Effector CD4-positive, alpha-beta T cell (primary cell): ENCODE measurements at regions not wholly inside any gene's neighbourhood (a gene's known extent, or its start where the extent isn't known, plus 50 kb on each side); places are given as distances from the start of the nearest gene placed in this dataset.

Source experiments
- DNase-seq: peaks from one replicate; pipeline ENCODE4 v3.0.0-alpha.2; 2020

GRCh38 chr20:21033817-21034216 lies 72.3 kb downstream of the LINC00237 start:
- no peak for DNase-seq

DNA sequence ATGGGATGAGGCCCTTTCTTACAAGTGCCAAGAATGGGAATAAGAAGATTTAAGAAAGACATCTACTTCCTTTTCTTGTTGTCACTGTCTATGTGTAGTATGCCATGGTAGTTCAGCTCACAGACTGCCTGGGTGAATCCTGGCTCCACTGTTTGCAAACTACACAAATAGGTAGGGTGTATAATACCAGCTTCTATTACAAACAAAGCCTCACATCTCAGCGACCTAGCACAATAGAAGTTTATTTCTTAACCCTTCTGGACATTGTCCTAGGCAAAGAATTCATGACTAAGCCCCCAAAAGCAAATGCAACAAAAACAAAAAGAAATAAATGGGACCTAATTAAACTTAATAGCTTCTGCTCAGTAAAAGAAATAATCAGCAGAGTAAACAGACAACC lies 74.5 kb downstream of the LINC00237 start:
- no peak for DNase-seq

- DNase-seq: no peak
These were observed 76.8 kb downstream of the LINC00237 start for GRCh38 chr20:21029341-21029740.

DNA sequence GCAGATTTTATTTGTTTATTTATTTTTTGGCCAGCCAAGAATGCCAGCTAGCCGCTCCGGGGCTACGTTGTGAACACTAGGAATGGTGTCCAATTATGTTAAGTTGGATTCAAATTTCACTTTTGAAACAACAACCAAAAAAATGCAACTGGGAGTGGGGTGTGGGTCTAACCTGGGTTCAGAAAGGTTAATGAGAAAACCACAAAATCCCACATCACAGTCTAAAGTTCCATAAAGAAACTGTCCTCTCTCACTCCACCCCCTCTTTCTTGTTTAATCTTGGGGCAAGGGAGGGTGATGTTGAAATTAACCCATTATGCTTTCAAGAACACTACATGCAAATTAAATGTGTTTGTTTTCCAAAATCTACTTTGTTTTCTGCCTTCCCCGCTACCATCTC lies 77.2 kb downstream of the LINC00237 start:
- DNase-seq: no peak

- no peak for DNase-seq
These were observed 77.7 kb downstream of the LINC00237 start for GRCh38 chr20:21028436-21028835.

DNA sequence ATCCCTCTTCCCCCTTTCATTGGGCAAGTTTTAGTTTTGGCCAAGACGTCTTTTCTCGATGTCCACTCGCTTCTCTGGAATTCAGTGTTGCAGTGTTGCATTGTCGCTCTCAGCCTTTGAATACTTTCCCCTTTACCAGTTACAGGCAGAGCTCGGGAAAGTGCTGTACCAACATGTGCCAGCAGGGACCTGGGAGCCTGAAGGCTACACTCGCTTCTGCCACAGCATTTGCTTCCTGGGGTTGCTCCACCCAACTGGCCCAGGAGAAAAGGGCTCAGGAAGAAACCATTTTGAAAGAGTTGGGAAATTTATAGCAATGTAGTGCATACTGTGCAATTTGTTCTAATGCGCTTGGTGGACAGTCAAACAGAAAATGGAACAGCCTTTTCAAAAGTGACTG lies 78.6 kb downstream of the LINC00237 start:
- DNase-seq: no peak

DNA sequence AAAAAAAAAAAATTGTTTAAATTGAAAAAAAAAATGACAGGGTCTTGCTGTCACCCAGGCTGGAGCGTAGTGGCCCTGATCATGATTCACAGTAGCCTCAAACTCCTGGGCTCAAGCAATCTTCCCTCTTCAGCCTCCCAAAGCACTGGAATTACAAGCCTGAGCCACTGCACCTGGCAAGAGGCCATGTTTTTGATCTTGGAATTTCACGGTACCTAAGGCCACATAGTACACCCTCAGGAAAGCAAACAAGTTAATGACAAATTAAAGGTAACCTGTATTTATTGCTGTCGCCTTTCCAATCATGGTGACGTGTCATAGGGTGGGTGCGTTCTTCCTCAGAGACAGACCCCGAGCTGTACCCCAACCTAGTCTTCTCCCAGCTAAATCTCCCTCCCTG lies 79.2 kb downstream of the LINC00237 start:
- no peak for DNase-seq

GRCh38 chr20:21024420-21024819 lies 81.7 kb downstream of the LINC00237 start:
- no peak for DNase-seq

DNA sequence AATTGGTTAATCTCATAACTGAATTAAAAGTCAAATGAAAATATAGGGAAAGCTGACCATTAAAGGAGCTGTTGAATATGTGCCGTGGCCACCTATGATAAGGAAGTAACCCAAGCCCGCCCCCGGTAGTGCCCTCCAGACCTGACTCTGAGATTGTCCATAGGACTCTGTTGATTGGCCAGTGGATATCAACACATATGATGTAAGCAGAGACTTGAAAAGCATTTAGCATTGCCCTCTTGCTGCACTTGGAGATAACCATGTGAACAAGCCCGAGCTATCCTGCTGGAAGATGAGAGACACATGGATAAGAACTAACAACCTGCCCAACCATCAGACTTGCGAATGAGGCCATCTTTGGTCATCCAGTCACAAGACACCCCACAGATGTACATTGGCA lies 83.2 kb downstream of the LINC00237 start:
- DNase-seq: no peak

- no peak for DNase-seq
These were observed 84.7 kb downstream of the LINC00237 start for GRCh38 chr20:21021472-21021790.

GRCh38 chr20:21020659-21021471 lies 85.3 kb downstream of the LINC00237 start:
- no peak for DNase-seq

- no peak for DNase-seq
These were observed 86.1 kb downstream of the LINC00237 start for GRCh38 chr20:21019814-21020658.

GRCh38 chr20:21019468-21019813 lies 86.7 kb downstream of the LINC00237 start:
- DNase-seq: no peak

- DNase-seq: no peak
These were observed 87.6 kb downstream of the LINC00237 start for GRCh38 chr20:21018576-21018975.

GRCh38 chr20:21017528-21018085 lies 88.6 kb downstream of the LINC00237 start:
- no peak for DNase-seq

- no peak for DNase-seq
These were observed 89.4 kb downstream of the LINC00237 start for GRCh38 chr20:21016751-21017150.

DNA sequence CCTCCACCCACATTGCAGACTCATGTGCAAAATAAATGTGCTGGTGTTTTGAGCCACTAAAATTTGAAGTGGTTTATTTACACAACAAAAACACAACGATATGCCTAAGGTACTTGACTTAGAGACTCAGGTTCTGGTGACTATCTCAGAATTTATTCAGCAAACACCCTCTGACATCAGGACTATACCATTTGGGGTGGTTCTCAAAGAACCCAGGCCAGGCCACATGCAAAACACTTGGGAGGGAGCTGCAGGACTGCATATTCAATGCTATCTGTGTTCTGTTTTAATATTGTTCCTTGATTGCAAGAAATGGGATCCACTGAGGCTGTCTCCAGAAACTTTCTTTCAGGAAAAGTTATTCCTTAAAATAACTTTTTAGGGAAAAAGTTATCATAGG lies 91.6 kb downstream of the LINC00237 start:
- DNase-seq: no peak

DNA sequence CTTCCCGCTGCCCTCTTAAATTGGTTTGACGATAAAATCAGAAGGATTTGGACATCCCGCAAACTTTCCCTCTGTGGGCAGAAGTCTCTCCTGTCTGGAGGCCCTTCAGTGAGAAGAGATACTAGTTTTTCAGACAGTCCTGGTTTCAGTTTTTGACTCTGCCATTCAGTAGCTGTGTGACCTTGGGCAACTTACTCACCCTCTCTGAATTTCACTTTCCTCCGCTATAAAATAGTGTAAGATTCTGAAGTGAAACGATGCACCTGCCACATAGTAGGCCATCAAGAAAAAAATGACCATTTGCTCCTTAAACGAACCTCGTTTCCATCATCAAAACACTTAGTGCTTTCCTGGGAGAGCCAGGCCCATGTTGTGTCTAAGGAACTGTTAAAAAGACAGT lies 97.2 kb downstream of the LINC00237 start:
- no peak for DNase-seq

DNA sequence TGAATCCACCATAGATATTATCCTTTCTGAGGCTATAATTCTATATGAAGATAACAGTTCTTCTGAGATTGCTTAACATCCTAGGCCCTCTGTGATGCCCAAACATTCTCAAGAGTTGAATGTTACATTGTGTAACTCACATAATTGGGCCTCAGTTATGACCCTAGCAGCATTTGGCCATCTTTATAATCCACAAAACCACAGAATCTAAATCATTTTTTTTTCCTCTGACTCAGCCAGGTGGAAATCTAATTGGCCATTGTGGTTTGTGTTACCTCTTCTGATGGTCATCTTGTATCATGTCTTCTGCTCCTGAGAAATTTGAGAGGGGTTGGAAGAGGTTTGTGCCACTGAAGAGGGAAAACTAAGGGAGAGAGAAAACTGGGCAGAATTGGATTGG lies 99.5 kb downstream of the LINC00237 start:
- DNase-seq: no peak

DNA sequence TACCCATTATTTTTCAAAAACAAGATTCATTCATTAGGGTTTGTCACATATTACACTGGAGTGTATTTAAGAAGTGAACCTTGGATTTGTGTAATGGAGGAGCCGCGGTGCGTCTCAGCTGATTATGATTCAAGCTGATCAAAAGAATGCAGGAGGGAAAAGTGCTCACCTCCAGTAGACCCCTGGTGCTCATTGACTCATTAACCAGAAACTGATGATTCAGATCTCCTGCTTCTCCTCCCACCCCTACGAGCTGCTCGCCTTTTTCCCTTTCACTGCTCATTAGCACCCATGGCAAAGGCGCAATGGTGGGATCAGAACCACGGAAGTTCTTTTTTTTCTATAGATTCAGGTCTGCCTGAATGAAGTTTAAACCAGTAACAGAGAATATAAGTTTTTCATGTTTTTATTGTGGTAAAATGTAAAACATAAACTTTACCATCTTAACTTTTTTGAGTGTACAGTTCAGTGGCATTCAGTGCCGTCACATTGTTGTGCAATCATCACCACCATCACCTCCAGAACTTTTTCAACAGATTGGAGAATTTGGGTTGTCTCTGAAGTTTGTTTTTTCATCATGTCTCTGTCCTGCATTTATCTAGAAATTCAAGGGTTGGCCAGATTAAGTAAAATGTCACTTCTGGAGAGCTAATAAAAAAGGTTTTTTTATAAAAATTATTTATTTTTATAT lies 101.6 kb downstream of the LINC00237 start:
- no peak for DNase-seq

GRCh38 chr20:21003902-21004301 lies 102.3 kb downstream of the LINC00237 start:
- no peak for DNase-seq

DNA sequence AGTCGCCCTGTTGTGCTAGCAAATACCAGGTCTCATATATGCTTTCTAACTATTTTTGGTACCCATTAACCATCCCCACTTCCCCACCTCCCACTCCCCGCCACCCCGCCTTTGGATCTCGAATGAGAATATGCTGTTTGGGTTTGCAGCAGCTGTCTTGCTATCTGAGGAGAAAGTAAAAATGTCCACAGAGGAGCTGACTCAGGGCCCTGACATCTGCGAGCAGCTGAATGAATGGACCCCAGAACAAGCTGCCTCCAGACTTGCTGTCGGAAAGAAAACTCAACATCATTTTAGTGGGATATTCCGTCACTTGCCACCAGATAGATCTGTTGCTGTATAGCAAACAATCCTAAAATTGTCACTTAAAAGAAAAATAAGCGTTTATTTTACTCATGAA lies 103.7 kb downstream of the LINC00237 start:
- DNase-seq: no peak

DNA sequence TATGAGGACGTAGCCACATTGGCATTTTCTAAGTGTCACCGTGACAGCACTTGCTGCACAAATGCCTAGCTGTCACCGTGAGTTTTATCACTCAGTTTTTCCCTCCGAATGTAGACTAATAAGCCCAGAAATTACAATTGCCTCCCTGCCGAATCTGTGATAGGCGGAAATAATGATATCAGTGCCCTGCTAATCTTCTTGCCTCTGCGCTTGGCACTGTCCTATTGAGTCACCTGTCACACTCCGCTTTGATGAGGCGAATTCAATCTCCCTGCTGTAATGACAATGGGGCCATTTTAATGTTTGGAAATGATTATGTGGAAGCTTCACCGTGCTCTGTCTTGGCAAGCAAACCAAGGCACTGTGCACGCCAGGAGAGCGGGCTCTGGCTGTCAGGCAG lies 112.8 kb downstream of the LINC00237 start:
- DNase-seq: no peak
